Epithelial cell of proximal tubule (primary cell): ENCODE measurements at regions not wholly inside any gene's neighbourhood (a gene's known extent, or its start where the extent isn't known, plus 50 kb on each side); places are given as distances from the start of the nearest gene placed in this dataset.

ENCODE experiments used
- DNase-seq: peaks from one replicate; pipeline ENCODE4 v3.0.0-alpha.2; 2011; ENCODE audit warnings: low read depth
- H3K4me3 ChIP-seq: 2 replicates; pipeline ENCODE4 v1.5.1; 2011; ENCODE audit warnings: low read depth, mild to moderate bottlenecking, low read length
- CTCF ChIP-seq: conservative IDR thresholded peaks from 2 replicates; pipeline ENCODE4 v1.5.1; 2012; ENCODE audit warnings: low read depth, mild to moderate bottlenecking, low read length

GRCh38 chr9:90559075-90560073, 83.2 kb downstream of the DIRAS2 start:
- no peak for DNase-seq
- no peak overlapping the region for H3K4me3 ChIP-seq
- TF ChIP-seq CTCF: no peak
